ENCODE measurements at regions not wholly inside any gene's neighbourhood (a gene's known extent, or its start where the extent isn't known, plus 50 kb on each side); places are given as distances from the start of the nearest gene placed in this dataset.

GRCh38 chr1:208499026-208499425 is 254.8 kb upstream of the PLXNA2 start:
- no peaks in the 10 kb centered on the region for H3K27me3 ChIP-seq
- H3K27ac ChIP-seq, result no peak overlapping the region
- H3K4me1 ChIP-seq, result no peaks in the 10 kb centered on the region
- DNase-seq (ENCODE audit: extremely low spot score in 2 of 2), result no peak
- no peaks in the 10 kb centered on the region for H3K9me3 ChIP-seq
- TF ChIP-seq POLR2A (IDR thresholded peaks at IDR 0.05) (no peak), CTCF (IDR thresholded peaks at IDR 0.05) (no peak), POLR2AphosphoS5 (IDR thresholded peaks at IDR 0.05; ENCODE audit: insufficient read depth in 1 of 2, low read depth in 1 of 2) (no peak)
- no peaks in the 10 kb centered on the region for H3K36me3 ChIP-seq
- intact Hi-C loops (cut with DNase I), result no loop called here
- H3K4me3 ChIP-seq, result no peak overlapping the region

- H3K9me3 ChIP-seq, result no peaks in the 10 kb centered on the region
- no peak for DNase-seq (ENCODE audit: extremely low spot score in 2 of 2)
- H3K36me3 ChIP-seq, result no peaks in the 10 kb centered on the region
- H3K4me3 ChIP-seq, result no peak overlapping the region
- intact Hi-C loops (cut with DNase I), result no loop called here
- no peak for TF ChIP-seq POLR2AphosphoS5 (IDR thresholded peaks at IDR 0.05; ENCODE audit: insufficient read depth in 1 of 2, low read depth in 1 of 2)
- TF ChIP-seq POLR2A (IDR thresholded peaks at IDR 0.05), result no peak
- TF ChIP-seq CTCF (IDR thresholded peaks at IDR 0.05), result no peak
- no peak overlapping the region for H3K27ac ChIP-seq
- H3K4me1 ChIP-seq, result no peaks in the 10 kb centered on the region
- H3K27me3 ChIP-seq, result no peaks in the 10 kb centered on the region
Measured at GRCh38 chr1:208499601-208500000, 255.4 kb upstream of the PLXNA2 start.

- DNase-seq (ENCODE audit: extremely low spot score in 2 of 2), result no peak
- Histone ChIP-seq H3K36me3 (no peaks in the 10 kb centered on the region), H3K4me1 (no peaks in the 10 kb centered on the region), H3K9me3 (no peaks in the 10 kb centered on the region), H3K27ac (no peak overlapping the region), H3K4me3 (no peak overlapping the region), H3K27me3 (no peaks in the 10 kb centered on the region)
- TF ChIP-seq CTCF (IDR thresholded peaks at IDR 0.05), result no peak
- intact Hi-C loops (cut with DNase I), result no loop called here
Measured at GRCh38 chr1:208500375-208500774, 256.2 kb upstream of the PLXNA2 start.

- no peaks in the 10 kb centered on the region for H3K36me3 ChIP-seq
- TF ChIP-seq POLR2A (IDR thresholded peaks at IDR 0.05), result no peak
- no peak for TF ChIP-seq CTCF (IDR thresholded peaks at IDR 0.05)
- TF ChIP-seq POLR2AphosphoS5 (IDR thresholded peaks at IDR 0.05; ENCODE audit: insufficient read depth in 1 of 2, low read depth in 1 of 2), result no peak
- no peak overlapping the region for H3K27ac ChIP-seq
- H3K27me3 ChIP-seq, result no peaks in the 10 kb centered on the region
- H3K4me3 ChIP-seq, result no peak overlapping the region
- no peaks in the 10 kb centered on the region for H3K9me3 ChIP-seq
- intact Hi-C loops (cut with DNase I), result no loop called here
- no peak for DNase-seq (ENCODE audit: extremely low spot score in 2 of 2)
- H3K4me1 ChIP-seq, result no peaks in the 10 kb centered on the region
Measured at GRCh38 chr1:208501542-208501941, 257.4 kb upstream of the PLXNA2 start.

- no peak overlapping the region for H3K4me3 ChIP-seq
- DNase-seq (ENCODE audit: extremely low spot score in 2 of 2), result peak in 1 of 2 donors; percentile 64
- TF ChIP-seq CTCF (IDR thresholded peaks at IDR 0.05) (no peak), POLR2AphosphoS5 (IDR thresholded peaks at IDR 0.05; ENCODE audit: insufficient read depth in 1 of 2, low read depth in 1 of 2) (no peak), POLR2A (IDR thresholded peaks at IDR 0.05) (no peak)
- H3K27me3 ChIP-seq, result no peaks in the 10 kb centered on the region
- no peaks in the 10 kb centered on the region for H3K36me3 ChIP-seq
- H3K9me3 ChIP-seq, result no peaks in the 10 kb centered on the region
- H3K27ac ChIP-seq, result no peak overlapping the region
- intact Hi-C loops (cut with DNase I), result no loop called here
- H3K4me1 ChIP-seq, result no peaks in the 10 kb centered on the region
Measured at GRCh38 chr1:208503787-208504186, 259.6 kb upstream of the PLXNA2 start.
